ENCODE measurements at regions not wholly inside any gene's neighbourhood (a gene's known extent, or its start where the extent isn't known, plus 50 kb on each side); places are given as distances from the start of the nearest gene placed in this dataset.

DNA sequence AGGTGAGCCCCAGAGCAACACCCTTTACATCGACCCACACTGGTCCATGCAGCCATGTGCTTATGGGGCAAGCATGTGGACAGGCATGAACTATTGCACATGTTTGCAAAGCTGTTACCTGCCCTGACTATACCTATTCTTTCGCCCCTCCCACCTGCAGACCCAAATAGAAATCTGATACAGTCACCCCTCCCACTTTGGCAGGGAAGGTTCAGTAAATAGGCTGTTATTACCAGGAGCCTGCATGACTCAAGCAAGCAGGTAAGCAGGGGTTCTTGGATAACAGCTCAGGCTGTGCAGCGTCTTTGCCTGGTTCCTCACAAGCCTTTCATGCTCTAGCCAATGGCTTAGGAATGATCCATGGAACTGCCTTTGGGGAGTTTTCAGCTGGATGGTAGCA lies 122.7 kb upstream of the DIPK2B start:
- Histone ChIP-seq H4K91ac (ENCODE audit: insufficient read length, low read depth, low read length) (no peak overlapping the region), H3T11ph (ENCODE audit: low read length) (no peak overlapping the region), H3K9ac (ENCODE audit: extremely low read depth, insufficient read length, low read length) (no peak overlapping the region), H2BK5ac (ENCODE audit: insufficient read length, low read length) (no peak overlapping the region), H2AK5ac (ENCODE audit: insufficient read length, low read length) (no peak overlapping the region), H2AFZ (ENCODE audit: low read length) (no peak overlapping the region), H3K27me3 (ENCODE audit: insufficient read depth, low read length) (no peaks in the 10 kb centered on the region), H2BK15ac (ENCODE audit: low read depth, low read length) (no peak overlapping the region), H4K5ac (ENCODE audit: insufficient read length, low read depth, low read length) (no peak overlapping the region), H3K14ac (ENCODE audit: insufficient read depth, low read length) (no peak overlapping the region), H3K4me1 (ENCODE audit: insufficient read depth, low read length) (no peaks in the 10 kb centered on the region), H3K79me1 (ENCODE audit: insufficient read depth, low read depth, low read length, poor library complexity, severe bottlenecking) (no peaks in the 10 kb centered on the region), H3K23me2 (ENCODE audit: insufficient read length, low read depth, low read length, poor library complexity, severe bottlenecking) (no peaks in the 10 kb centered on the region), H3K23ac (ENCODE audit: insufficient read length, low read depth, low read length) (no peak overlapping the region), H2BK20ac (ENCODE audit: low read depth, low read length, poor library complexity, severe bottlenecking) (no peak overlapping the region), H2BK12ac (ENCODE audit: insufficient read length, low read depth, low read length) (no peak overlapping the region), H3K18ac (ENCODE audit: insufficient read length, low read depth, low read length) (no peak overlapping the region), H3K27ac (ENCODE audit: insufficient read length, low read depth, low read length) (no peak overlapping the region), H3K4me2 (ENCODE audit: insufficient read depth, insufficient read length, low read length) (no peak overlapping the region), H4K8ac (replicated peaks; ENCODE audit: insufficient read length, low read depth, low read length) (no peak overlapping the region), H3K56ac (ENCODE audit: insufficient read length, low read depth, low read length) (no peak overlapping the region), H3K4ac (ENCODE audit: low read depth, low read length) (no peak overlapping the region), H3K9me3 (ENCODE audit: control insufficient read depth, low read depth, low read length) (no peaks in the 10 kb centered on the region), H2BK120ac (ENCODE audit: low read depth, low read length, poor library complexity, severe bottlenecking) (no peak overlapping the region), H3K79me2 (ENCODE audit: insufficient read depth, low read length) (no peaks in the 10 kb centered on the region), H4K20me1 (ENCODE audit: control insufficient read depth, insufficient read depth, insufficient read length) (no peaks in the 10 kb centered on the region)
- no peaks in the 10 kb centered on the region for H3K27me3 Mint-ChIP-seq (ENCODE audit: low read depth)
- H3K27ac Mint-ChIP-seq = no peak overlapping the region
- no peak overlapping the region for H3K4me3 Mint-ChIP-seq
- WGBS (ENCODE audit: extremely low coverage, insufficient read length, low lambda C conversion rate) = no CpG with 5 or more reads among the region's 3 CpGs
- peaks cover 0 to 2% of the 10 kb centered on the region in 2 experiments; a peak in 1 of 4 replicates for H3K4me1 Mint-ChIP-seq
- TF ChIP-seq, protein P1, sequence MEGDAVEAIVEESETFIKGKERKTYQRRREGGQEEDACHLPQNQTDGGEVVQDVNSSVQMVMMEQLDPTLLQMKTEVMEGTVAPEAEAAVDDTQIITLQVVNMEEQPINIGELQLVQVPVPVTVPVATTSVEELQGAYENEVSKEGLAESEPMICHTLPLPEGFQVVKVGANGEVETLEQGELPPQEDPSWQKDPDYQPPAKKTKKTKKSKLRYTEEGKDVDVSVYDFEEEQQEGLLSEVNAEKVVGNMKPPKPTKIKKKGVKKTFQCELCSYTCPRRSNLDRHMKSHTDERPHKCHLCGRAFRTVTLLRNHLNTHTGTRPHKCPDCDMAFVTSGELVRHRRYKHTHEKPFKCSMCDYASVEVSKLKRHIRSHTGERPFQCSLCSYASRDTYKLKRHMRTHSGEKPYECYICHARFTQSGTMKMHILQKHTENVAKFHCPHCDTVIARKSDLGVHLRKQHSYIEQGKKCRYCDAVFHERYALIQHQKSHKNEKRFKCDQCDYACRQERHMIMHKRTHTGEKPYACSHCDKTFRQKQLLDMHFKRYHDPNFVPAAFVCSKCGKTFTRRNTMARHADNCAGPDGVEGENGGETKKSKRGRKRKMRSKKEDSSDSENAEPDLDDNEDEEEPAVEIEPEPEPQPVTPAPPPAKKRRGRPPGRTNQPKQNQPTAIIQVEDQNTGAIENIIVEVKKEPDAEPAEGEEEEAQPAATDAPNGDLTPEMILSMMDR (conservative IDR thresholded peaks at IDR 0.05) = no peak
- peaks cover 62 to 67% of the 10 kb centered on the region in 2 experiments for H3K9me3 Mint-ChIP-seq
- peaks cover 0 to 4% (median 3%) of the 10 kb centered on the region in 3 experiments; a peak in 5 of 7 replicates for H3K36me3 Mint-ChIP-seq (ENCODE audit: insufficient read depth in 1 of 3, low read depth in 3 of 3)
- DNase-seq = no peak
